ENCODE measurements at regions not wholly inside any gene's neighbourhood (a gene's known extent, or its start where the extent isn't known, plus 50 kb on each side); places are given as distances from the start of the nearest gene placed in this dataset.

DNA sequence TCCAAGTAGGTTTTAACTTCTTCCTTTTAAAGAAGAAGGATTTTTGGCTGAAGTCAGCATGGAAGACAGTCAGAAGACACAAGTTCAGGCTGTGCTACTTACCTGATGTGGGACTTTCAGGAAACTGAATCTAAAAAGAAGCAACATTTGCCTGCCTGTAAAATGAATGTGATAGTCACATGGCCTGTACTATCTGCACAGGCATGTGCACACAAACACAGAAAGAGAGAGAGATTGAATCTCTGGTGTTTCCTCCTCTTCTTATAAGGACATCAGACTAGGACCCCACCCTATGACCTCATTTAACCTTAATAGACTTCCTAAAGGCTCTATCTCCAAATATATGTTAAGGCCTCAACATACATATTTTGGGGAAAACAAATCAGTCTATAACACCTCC lies 542.9 kb downstream of the PLPP3 start:
- Histone ChIP-seq H3K9me3 (ENCODE audit: low read depth, low read length) (no peaks in the 10 kb centered on the region), H3K27ac (no peak overlapping the region), H3K36me3 (ENCODE audit: insufficient read depth, low read length) (no peaks in the 10 kb centered on the region), H3K4me3 (no peak overlapping the region), H3K9ac (ENCODE audit: insufficient read length) (no peak overlapping the region)
- TF ChIP-seq POLR2AphosphoS5 (IDR thresholded peaks at IDR 0.05; ENCODE audit: borderline replicate concordance, low read depth, low read length), result no peak
- no peak for TF ChIP-seq FOXP2 (optimal IDR thresholded peaks at IDR 0.05; ENCODE audit: control extremely low read depth, extremely low read length, insufficient read depth)
- no peak for TF ChIP-seq EZH2 (IDR thresholded peaks at IDR 0.05)
- no peak for DNase-seq (ENCODE audit: low read depth, low spot score)

DNA sequence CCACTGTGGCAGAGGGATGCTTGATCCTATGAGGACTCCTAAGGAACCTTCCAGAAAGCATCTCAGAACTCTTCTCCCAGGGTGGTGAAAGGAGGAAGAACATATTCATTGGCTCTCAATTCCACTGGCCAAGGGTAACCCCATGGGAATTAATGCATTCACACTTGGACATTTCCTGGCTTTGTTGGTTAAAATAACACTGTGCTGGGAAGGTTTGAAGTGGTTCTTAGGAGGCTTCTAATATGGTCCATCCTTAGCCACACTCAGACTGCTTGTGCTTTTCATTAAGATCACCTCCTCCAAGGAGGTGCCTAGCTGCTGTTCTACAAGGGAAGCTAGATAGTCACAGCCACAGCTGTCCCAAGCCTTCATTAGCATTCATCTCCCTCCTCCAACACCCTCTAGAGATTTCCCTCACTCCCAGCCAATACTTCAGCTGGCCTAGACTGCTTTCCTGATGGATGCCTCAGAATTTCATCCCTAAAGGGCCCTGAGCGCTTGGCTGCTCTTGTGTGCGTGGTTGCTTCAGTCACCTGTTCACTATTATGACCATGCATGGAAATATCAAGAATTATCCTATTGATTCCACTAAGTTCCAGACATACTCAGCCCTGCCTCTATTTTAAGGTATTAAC lies 544.4 kb downstream of the PLPP3 start:
- TF ChIP-seq FOXP2 (optimal IDR thresholded peaks at IDR 0.05; ENCODE audit: control extremely low read depth, extremely low read length, insufficient read depth) (no peak), EZH2 (IDR thresholded peaks at IDR 0.05) (no peak), POLR2AphosphoS5 (IDR thresholded peaks at IDR 0.05; ENCODE audit: borderline replicate concordance, low read depth, low read length) (no peak)

DNA sequence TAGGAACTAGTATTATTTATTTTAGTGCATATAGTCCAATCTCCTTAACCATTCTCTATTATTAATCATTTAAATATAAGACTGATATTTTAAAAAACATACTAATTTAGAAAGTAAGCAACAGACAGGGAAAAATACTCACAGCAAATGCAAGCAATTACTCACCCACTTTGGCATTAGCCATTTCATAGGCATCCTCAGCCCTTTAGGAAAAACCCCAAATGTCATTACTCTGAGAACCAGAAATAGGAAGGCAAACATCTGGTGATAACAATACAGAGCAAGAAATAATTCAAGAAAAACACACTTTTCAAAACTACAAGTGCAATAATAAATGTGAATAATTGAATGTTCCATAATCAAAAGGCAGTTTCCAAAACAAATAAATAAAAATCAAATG lies 545.1 kb downstream of the PLPP3 start:
- DNase-seq (ENCODE audit: low read depth, low spot score), result no peak

More for the DNA sequence above, 544.4 kb downstream of the PLPP3 start:
- Histone ChIP-seq H3K27ac (no peak overlapping the region), H3K9ac (ENCODE audit: insufficient read length) (no peak overlapping the region), H3K36me3 (ENCODE audit: insufficient read depth, low read length) (no peaks in the 10 kb centered on the region), H3K4me3 (no peak overlapping the region), H3K9me3 (ENCODE audit: low read depth, low read length) (no peaks in the 10 kb centered on the region)
- DNase-seq (ENCODE audit: low read depth, low spot score), result no peak

DNA sequence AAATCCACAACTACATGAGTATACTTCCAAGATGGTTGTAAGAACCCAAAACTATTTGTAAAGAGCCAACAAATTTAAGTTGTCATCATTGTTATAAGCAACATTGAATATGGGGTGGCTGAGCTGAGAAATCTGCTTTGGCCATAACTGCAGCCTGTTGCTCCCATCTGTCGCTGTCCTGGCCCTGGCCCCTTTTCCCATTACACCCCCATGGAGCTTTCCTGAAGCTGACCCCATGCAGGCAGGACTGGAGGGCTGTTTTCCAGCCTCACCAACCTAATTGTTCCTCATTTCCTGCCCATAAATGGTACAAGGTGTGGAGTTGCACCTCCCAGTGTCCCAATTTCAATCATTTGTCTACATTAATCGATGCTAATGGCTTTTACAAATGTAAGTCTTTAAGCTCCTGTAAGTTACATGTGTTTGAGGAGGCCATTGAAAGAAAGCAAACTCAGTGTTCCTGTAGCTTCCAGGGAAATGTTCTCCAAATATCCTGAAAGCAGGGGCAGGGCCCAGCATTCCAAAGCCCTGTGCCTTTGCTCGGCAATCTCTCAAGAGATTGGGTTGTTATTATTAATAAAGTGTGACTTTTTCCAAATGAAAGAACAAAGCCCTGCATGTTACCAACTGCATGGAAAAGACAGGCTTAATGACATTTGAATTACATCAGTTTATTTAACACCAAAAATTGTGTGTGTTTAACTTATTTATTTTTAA lies 545.9 kb downstream of the PLPP3 start:
- Histone ChIP-seq H3K9me3 (ENCODE audit: low read depth, low read length) (no peaks in the 10 kb centered on the region), H3K9ac (ENCODE audit: insufficient read length) (no peak overlapping the region), H3K4me3 (no peak overlapping the region), H3K36me3 (ENCODE audit: insufficient read depth, low read length) (no peaks in the 10 kb centered on the region), H3K27ac (no peak overlapping the region)
- no peak for DNase-seq (ENCODE audit: low read depth, low spot score)
- no peak for TF ChIP-seq EZH2 (IDR thresholded peaks at IDR 0.05)
- TF ChIP-seq FOXP2 (optimal IDR thresholded peaks at IDR 0.05; ENCODE audit: control extremely low read depth, extremely low read length, insufficient read depth), result no peak
- TF ChIP-seq POLR2AphosphoS5 (IDR thresholded peaks at IDR 0.05; ENCODE audit: borderline replicate concordance, low read depth, low read length), result no peak

More for the DNA sequence above, 545.1 kb downstream of the PLPP3 start:
- TF ChIP-seq POLR2AphosphoS5 (IDR thresholded peaks at IDR 0.05; ENCODE audit: borderline replicate concordance, low read depth, low read length), result no peak
- TF ChIP-seq EZH2 (IDR thresholded peaks at IDR 0.05), result no peak
- TF ChIP-seq FOXP2 (optimal IDR thresholded peaks at IDR 0.05; ENCODE audit: control extremely low read depth, extremely low read length, insufficient read depth), result no peak
- H3K36me3 ChIP-seq (ENCODE audit: insufficient read depth, low read length), result no peaks in the 10 kb centered on the region
- no peak overlapping the region for H3K27ac ChIP-seq
- H3K9ac ChIP-seq (ENCODE audit: insufficient read length), result no peak overlapping the region
- H3K9me3 ChIP-seq (ENCODE audit: low read depth, low read length), result no peaks in the 10 kb centered on the region
- no peak overlapping the region for H3K4me3 ChIP-seq

DNA sequence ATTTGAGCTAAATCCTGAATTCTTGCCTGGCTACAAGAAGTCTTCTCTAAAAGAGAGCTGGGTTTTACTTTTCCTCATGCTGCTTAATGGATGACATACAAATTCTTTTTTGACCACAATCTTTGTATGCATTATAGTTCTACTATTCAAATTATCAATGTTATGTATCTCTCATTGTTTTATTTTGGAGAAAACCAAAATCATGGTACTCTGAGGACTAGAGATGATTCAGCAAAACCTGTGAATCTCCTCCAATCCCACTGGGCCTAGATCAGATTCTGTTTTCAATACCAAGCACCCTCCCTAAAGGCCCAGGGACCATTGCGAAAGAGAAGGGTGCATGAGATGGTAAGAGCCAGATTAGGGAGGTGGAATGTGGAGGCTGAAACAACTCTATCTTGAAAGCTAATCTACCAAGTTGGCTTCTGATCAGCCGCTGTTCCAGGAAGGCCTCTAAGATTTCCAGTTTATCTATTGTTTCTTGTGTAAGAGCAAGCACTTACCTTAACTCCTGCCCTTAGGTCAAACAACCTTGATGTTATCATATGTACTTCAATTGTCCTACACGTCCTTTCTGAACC lies 547.2 kb downstream of the PLPP3 start:
- TF ChIP-seq POLR2AphosphoS5 (IDR thresholded peaks at IDR 0.05; ENCODE audit: borderline replicate concordance, low read depth, low read length), result no peak
- no peak for TF ChIP-seq EZH2 (IDR thresholded peaks at IDR 0.05)
- no peak for TF ChIP-seq FOXP2 (optimal IDR thresholded peaks at IDR 0.05; ENCODE audit: control extremely low read depth, extremely low read length, insufficient read depth)
- Histone ChIP-seq H3K9ac (ENCODE audit: insufficient read length) (no peak overlapping the region), H3K9me3 (ENCODE audit: low read depth, low read length) (no peaks in the 10 kb centered on the region), H3K4me3 (no peak overlapping the region), H3K27ac (no peak overlapping the region), H3K36me3 (ENCODE audit: insufficient read depth, low read length) (no peaks in the 10 kb centered on the region)
- no peak for DNase-seq (ENCODE audit: low read depth, low spot score)

DNA sequence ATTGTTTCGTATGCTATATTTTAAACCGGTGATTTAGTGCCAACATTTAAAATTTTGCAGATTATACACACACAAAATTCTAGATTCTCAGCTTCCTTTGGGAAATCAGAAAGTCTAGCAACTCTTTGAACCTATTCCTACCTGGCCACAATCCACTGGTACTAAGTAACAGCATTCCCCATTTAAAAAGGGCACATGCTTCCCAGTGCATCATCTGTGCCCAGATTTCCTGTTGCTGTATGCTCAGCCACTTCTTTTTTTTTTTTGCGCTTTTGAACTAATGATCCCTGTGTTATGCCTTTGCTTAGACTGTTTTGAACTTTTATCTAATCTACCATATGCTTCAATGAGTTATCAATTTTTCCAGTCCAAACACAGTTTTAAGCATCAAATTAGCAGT lies 548.4 kb downstream of the PLPP3 start:
- no peak for TF ChIP-seq EZH2 (IDR thresholded peaks at IDR 0.05)
- no peak for TF ChIP-seq FOXP2 (optimal IDR thresholded peaks at IDR 0.05; ENCODE audit: control extremely low read depth, extremely low read length, insufficient read depth)
- no peak for TF ChIP-seq POLR2AphosphoS5 (IDR thresholded peaks at IDR 0.05; ENCODE audit: borderline replicate concordance, low read depth, low read length)
- no peak overlapping the region for H3K9ac ChIP-seq (ENCODE audit: insufficient read length)
- H3K9me3 ChIP-seq (ENCODE audit: low read depth, low read length), result no peaks in the 10 kb centered on the region
- no peaks in the 10 kb centered on the region for H3K36me3 ChIP-seq (ENCODE audit: insufficient read depth, low read length)
- no peak overlapping the region for H3K27ac ChIP-seq
- H3K4me3 ChIP-seq, result no peak overlapping the region
- DNase-seq (ENCODE audit: low read depth, low spot score), result no peak

DNA sequence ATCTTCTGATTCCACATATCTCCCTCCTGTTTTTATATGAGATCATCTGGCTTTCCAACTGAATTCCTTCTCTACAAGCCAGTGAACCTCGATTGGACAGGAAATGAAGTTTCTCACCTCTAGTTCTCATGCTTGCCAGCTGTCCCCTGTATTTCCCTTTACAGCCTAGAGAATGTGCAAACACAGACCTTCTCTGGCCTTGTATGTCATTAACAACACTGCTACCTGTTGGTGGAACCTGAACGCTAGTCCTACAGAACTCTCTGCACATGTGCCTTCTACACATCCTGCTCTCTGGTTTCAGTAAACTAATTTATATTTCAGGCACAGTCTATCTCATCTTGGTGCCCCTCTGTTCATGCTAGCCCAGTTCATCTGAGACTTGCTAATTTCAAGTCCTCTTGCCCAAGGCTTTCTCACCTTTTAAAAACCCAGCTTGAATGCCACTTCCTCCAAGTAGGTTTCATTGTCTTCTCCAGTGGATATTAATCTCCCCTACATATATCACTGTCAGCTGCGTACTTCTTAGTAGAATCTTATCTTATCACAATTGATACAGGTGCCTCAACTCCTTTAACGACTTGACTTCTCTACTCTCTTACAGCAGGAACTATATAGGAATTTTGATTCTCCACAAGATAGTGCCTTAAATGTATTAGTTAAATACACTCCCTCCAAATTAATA lies 549.9 kb downstream of the PLPP3 start:
- Histone ChIP-seq H3K9ac (ENCODE audit: insufficient read length) (no peak overlapping the region), H3K4me3 (no peak overlapping the region), H3K27ac (no peak overlapping the region), H3K9me3 (ENCODE audit: low read depth, low read length) (no peaks in the 10 kb centered on the region), H3K36me3 (ENCODE audit: insufficient read depth, low read length) (no peaks in the 10 kb centered on the region)
- DNase-seq (ENCODE audit: low read depth, low spot score), result no peak
- no peak for TF ChIP-seq FOXP2 (optimal IDR thresholded peaks at IDR 0.05; ENCODE audit: control extremely low read depth, extremely low read length, insufficient read depth)
- TF ChIP-seq POLR2AphosphoS5 (IDR thresholded peaks at IDR 0.05; ENCODE audit: borderline replicate concordance, low read depth, low read length), result no peak
- TF ChIP-seq EZH2 (IDR thresholded peaks at IDR 0.05), result no peak

DNA sequence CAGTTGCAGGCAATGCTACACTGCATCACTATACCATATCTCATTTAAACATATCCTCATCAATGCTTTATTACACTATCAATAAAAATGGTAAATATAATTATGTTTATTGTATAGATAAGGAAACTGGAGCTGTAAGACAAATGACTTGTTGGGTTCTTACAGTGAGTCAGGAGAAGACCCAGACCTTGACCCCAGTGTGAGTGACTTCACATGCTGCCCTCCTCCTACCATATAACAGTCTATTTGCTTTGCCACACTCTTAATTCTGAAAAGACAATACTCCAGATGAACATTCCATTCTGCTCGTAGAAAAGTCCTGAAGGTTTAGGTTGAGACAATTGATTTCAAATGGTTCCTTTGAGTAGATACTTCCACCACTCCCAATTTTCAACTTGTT lies 550.5 kb downstream of the PLPP3 start:
- no peak overlapping the region for H3K9ac ChIP-seq (ENCODE audit: insufficient read length)
- H3K36me3 ChIP-seq (ENCODE audit: insufficient read depth, low read length), result no peaks in the 10 kb centered on the region
- H3K27ac ChIP-seq, result no peak overlapping the region
- H3K4me3 ChIP-seq, result no peak overlapping the region
- no peaks in the 10 kb centered on the region for H3K9me3 ChIP-seq (ENCODE audit: low read depth, low read length)
- TF ChIP-seq POLR2AphosphoS5 (IDR thresholded peaks at IDR 0.05; ENCODE audit: borderline replicate concordance, low read depth, low read length), result no peak
- no peak for TF ChIP-seq FOXP2 (optimal IDR thresholded peaks at IDR 0.05; ENCODE audit: control extremely low read depth, extremely low read length, insufficient read depth)
- no peak for TF ChIP-seq EZH2 (IDR thresholded peaks at IDR 0.05)
- no peak for DNase-seq (ENCODE audit: low read depth, low spot score)
